Kidney capillary endothelial cell (primary cell): ENCODE measurements at regions not wholly inside any gene's neighbourhood (a gene's known extent, or its start where the extent isn't known, plus 50 kb on each side); places are given as distances from the start of the nearest gene placed in this dataset.

Experiments used
- DNase-seq: peaks from one replicate; pipeline ENCODE4 v3.0.0-alpha.2; 2018; ENCODE audit warnings: low spot score

DNA sequence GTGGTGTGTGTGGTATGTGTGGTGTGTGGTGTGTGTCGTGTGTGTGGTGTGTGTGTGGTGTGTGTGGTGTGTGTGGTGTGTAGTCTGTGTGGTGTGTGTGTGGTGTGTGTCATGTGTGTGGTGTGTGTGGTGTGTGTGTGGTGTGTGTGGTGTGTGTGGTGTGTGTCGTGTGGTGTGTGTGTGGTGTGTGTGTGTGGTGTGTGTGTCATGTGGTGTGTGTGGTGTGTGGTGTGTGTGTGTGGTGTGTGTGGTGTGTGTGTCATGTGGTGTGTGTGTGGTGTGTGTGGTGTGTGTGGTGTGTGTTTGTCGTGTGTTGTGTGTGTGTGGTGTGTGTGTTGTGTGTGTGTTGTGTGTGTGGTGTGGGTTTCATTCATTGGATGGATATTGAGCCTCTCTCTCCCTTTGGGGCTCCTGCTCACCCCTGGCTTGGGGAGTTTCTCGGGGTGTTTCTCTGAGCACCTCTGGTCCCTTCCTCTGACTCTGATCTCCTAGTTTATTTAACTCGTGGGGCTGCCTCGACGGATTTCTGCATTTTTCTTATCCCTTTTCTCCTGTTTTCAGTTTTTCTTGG, 145.8 kb downstream of the DNAJB6 start:
- DNase-seq = no peak

DNA sequence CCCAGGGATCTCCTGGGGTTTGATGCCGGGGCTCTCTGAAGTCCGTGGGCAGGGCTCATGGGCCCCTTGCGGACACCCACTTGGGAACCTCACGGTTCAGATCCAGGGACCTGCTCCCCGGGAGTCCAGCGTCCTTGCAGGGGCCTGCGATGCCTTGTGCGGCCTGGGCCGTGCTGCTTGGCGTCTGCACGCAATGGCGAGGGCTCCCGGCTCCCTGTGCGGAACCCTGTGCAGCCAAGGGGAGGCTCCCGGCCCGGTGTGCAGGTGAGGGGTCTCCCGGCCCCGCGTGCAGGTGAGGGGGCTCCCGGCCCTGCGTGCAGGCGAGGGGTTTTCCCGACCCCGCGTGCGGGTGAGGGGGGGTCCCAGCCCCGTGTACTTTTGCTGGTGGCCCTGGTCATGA, 146.7 kb downstream of the DNAJB6 start:
- no peak for DNase-seq

DNA sequence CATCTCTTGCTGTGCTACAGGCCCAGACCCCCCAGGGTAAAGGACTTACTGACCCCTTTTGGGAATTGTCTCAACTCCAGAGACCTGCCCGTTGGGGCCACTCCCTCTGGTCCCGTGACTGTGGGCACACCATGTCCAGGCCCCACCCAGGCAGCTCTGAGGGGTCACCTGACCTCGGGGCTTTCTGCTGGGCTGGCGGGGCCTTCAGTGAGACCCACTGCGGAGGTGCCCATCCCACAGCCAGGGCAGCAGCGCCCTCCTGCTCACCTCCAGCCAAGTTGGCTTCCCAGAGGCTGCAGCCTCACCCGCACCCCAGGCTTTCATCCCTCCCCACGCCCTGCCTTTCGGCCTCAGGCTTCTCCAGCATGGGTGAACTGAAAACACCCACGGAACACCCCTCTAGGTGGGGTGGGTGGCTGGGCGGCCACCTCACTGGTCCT, 147.2 kb downstream of the DNAJB6 start:
- DNase-seq = no peak

DNA sequence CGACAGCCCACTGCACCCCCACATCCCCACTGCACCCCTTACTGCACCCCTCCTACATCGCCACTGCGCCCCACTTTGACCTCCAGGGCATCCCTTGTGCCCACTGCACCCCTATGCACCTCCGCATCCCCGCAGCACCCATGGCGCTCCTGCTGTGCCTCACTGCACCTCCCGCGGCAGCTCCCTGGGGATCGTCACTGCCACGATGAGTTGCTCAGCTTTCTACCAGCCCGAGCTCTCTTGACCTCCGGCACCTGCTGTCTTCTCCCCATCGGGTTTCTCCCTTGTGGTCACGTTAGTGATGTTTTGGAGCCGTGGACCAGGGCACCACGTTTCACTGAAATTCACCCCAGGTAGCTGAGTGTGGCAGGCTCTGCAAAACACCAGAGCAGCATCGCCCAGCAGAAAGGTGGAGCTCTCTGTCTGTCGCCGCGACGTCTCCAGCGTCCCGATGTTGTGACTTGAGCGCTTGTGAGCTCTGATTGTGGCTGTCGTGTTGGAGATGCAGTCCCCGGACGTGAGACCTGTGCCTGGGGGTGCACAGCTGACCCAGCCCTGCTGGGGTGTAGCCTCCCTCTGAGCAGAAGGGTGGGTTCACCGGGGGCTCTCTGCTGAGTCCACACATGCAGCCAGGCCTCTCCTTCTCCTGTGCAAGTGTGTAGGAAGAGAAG, 147.7 kb downstream of the DNAJB6 start:
- DNase-seq = no peak

DNA sequence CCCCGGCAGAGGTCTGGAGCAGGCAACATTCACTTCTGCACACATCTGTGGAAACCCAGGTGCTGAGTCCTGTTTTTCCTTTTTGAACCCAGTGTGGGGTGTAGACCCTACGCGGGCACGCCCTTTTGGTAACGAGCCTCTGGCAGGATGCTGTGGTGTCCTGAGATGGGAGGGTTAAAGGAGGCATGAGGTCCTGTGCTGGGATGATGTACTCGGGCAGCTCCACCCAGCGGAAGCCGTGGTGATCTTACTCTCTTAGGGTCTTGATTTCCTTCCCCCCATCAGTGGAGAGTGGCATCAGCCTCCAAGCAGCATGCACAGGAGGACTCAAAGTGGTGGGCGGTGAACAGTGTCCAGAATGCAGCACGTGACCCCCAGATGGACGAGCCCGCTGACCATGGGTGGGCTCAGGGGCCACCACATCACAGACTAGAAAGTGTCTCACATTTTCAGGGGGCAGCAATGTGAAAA, 148.6 kb downstream of the DNAJB6 start:
- no peak for DNase-seq

DNA sequence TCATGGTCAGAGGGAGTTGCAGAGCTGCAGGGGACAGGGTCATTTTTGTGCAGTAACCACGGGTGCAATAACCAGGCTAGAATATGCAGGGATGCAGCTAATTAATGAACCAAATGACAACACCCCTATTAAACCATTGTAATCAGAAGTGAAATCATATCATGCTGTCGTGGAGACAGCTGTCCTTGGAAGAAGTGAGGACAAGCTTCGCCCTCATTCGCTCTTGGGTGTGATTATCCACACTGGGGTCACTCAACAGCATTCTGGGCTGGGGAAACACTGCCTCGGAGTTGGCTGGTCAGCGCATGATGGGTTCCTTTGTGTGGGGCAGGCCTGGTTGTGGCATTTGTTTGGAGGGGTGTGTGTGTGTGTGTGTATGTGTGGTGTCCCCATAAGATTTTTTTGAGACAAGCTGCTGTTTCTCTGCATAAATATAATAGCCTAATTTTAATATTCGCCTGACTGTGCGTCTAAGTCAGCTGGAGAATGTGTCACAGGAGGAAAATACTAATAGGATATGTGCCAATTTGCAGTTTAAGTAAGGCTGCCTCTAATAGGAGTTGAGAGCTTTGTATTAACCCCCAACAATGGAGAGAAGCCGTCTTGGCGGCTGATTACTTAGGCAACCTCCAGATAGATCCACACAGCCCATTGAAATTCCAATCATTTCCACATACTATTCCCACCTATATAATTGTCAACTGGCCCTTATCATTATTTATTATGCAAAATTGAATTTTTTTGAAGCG, 149.4 kb downstream of the DNAJB6 start:
- no peak for DNase-seq

DNA sequence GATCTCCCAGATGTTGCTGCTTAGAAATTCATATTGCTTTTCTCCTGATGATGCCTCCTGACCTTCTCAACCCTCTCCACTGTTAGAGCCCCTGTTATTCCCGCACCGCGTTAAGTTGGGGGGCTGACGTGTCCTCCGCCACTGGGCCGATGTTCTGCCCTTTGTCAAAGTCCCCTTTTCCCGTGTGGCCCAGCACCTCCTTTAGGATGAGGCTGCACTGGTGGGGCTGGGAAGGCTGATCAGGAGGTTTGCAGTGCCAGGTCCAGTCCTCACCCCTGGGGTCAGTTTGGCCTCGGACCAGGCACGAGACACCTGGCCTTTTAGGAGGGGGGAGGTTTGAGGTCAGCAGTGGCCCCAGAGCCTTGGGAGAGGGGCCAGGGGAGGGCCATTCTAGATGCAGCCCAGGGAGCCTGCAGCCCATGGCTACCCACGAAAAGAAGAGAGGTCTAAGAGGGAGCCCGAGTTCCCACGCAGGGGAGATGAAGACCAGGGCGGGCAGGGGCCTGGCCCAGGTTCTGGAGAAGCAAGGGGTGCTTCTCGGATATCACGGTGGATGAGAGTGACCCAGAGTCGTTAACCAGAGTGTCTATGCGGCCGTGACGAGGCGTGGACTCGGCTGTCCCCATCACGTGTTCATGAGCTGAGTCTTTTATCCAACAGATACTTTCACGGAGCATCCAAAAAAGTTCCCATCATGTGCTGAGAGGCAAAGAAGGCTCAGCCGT, 150.4 kb downstream of the DNAJB6 start:
- no peak for DNase-seq

DNA sequence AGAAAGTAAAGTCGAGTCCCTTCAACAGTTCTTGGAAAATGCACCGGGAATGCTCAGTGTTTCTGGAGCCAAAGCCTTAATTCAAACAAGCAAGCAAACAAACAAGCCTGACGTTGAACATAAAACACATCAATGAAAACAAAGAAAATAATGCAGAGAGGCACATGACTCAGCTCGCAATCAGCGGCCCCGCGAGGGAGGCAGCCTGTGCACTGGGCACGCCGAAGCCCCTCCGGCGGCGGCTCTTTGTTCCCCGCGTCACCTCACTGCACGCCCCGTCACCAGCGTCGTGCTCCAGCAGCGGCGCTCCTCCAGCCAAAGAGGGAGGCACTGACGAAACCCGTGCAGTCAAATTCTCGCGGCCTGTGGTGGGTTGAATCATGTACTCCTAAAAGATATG, 151.5 kb downstream of the DNAJB6 start:
- no peak for DNase-seq

DNA sequence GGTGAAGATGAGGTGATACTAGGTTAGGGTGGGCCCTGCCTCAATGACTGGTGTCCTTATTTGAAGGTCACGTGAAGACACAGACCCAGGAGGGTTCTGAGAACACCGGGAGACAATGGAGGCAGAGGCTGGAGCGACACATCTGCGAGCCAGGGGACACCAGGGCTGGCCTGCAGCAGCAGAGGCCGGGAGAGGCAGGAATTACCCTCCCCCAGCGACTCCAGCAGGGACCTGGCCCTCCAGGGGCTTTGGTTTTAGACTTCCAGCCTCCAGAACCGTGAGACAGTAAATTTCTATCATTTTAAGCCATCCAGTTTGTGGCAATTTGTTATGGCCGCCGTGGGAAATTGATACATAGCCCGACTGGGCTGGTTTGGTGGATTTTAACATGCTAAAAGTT, 152.2 kb downstream of the DNAJB6 start:
- no peak for DNase-seq
